NCI-H2227 (cell line): ENCODE measurements at regions not wholly inside any gene's neighbourhood (a gene's known extent, or its start where the extent isn't known, plus 50 kb on each side); places are given as distances from the start of the nearest gene placed in this dataset.

ENCODE experiments used
- DNase-seq: peaks from one replicate; lab custom pipeline; 2025; ENCODE audit not compliant: unreplicated experiment; lab: John Stamatoyannopoulos, UW

GRCh38 chr13:63425131-63425530 is 2009.5 kb upstream of the PCDH20 start:
- DNase-seq, result no peak

- no peak for DNase-seq
These were observed 2005.5 kb upstream of the PCDH20 start for GRCh38 chr13:63421123-63421522.

- DNase-seq, result no peak
These were observed 2005.0 kb upstream of the PCDH20 start for GRCh38 chr13:63420685-63421084.

GRCh38 chr13:63414247-63414646 is 1998.6 kb upstream of the PCDH20 start:
- DNase-seq, result no peak

- DNase-seq, result no peak
These were observed 1994.2 kb upstream of the PCDH20 start for GRCh38 chr13:63409791-63410351.

GRCh38 chr13:63408331-63409189 is 1992.9 kb upstream of the PCDH20 start:
- DNase-seq, result no peak

GRCh38 chr13:63403733-63404132 is 1988.1 kb upstream of the PCDH20 start:
- DNase-seq, result no peak

- DNase-seq, result no peak
These were observed 1981.1 kb upstream of the PCDH20 start for GRCh38 chr13:63396746-63397145.

- DNase-seq, result no peak
These were observed 1977.5 kb upstream of the PCDH20 start for GRCh38 chr13:63393112-63393511.

GRCh38 chr13:63389756-63390155 is 1974.1 kb upstream of the PCDH20 start:
- no peak for DNase-seq

GRCh38 chr13:63381078-63381859 is 1965.6 kb upstream of the PCDH20 start:
- DNase-seq, result no peak

GRCh38 chr13:63377986-63378385 is 1962.3 kb upstream of the PCDH20 start:
- no peak for DNase-seq

- DNase-seq, result no peak
These were observed 1954.5 kb upstream of the PCDH20 start for GRCh38 chr13:63370101-63370500.

GRCh38 chr13:63367522-63368198 is 1952.0 kb upstream of the PCDH20 start:
- no peak for DNase-seq

GRCh38 chr13:63364159-63364558 is 1948.5 kb upstream of the PCDH20 start:
- DNase-seq, result no peak

GRCh38 chr13:63351533-63351932 is 1935.9 kb upstream of the PCDH20 start:
- no peak for DNase-seq

- DNase-seq, result no peak
These were observed 1935.4 kb upstream of the PCDH20 start for GRCh38 chr13:63351081-63351480.

- DNase-seq, result no peak
These were observed 1930.2 kb upstream of the PCDH20 start for GRCh38 chr13:63345835-63346234.

- DNase-seq, result no peak
These were observed 1929.1 kb upstream of the PCDH20 start for GRCh38 chr13:63344711-63345110.

- no peak for DNase-seq
These were observed 1922.3 kb upstream of the PCDH20 start for GRCh38 chr13:63337921-63338320.

- no peak for DNase-seq
These were observed 1921.4 kb upstream of the PCDH20 start for GRCh38 chr13:63337041-63337440.
